ENCODE measurements at regions not wholly inside any gene's neighbourhood (a gene's known extent, or its start where the extent isn't known, plus 50 kb on each side); places are given as distances from the start of the nearest gene placed in this dataset.

DNA sequence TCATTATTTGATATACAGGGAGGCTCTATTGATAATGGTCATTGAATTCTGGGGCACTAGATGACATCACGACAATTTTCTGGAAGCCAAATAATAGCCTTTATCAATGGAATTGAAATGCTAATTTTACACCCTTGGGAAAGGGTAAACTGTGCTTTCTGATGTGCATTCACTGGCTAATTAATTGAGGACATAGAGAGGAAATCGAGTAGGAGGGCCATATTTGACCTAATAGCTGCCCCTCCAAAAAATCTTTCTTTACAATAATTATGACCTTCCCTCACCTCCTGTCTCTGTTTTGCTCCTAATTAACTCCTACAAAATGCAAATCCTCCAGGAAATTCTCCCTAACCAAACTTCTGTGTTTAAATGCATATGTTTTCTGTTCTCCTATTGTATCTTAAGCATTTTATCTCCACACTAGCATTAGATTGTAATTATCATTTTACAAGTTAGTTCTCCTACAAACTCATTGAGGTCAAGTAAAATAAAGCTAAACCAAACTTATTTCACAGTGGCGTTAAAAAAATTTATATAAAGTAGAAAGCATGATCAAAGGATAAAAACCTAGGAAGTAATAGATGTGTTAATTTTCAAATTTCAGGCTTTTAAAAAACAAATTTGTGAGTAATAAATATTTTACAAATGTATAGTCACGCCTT lies 1414.0 kb upstream of the AGA start:
- TF ChIP-seq YY1 (IDR thresholded peaks at IDR 0.05; ENCODE audit: low read depth, low read length) (no peak), SRF (IDR thresholded peaks at IDR 0.05; ENCODE audit: low read depth in 2 of 2, low read length in 2 of 2) (no peak), MXI1 (IDR thresholded peaks at IDR 0.05; ENCODE audit: low read depth, low read length) (no peak), EZH2 (IDR thresholded peaks at IDR 0.05; ENCODE audit: borderline replicate concordance, control insufficient read depth, low read depth, low read length) (no peak), CHD2 (IDR thresholded peaks at IDR 0.05; ENCODE audit: borderline replicate concordance, low read depth, low read length) (no peak), MEF2B (IDR thresholded peaks at IDR 0.05; ENCODE audit: partially characterized antibody, poor library complexity, severe bottlenecking) (no peak)
- TF ChIP-seq, protein P1, sequence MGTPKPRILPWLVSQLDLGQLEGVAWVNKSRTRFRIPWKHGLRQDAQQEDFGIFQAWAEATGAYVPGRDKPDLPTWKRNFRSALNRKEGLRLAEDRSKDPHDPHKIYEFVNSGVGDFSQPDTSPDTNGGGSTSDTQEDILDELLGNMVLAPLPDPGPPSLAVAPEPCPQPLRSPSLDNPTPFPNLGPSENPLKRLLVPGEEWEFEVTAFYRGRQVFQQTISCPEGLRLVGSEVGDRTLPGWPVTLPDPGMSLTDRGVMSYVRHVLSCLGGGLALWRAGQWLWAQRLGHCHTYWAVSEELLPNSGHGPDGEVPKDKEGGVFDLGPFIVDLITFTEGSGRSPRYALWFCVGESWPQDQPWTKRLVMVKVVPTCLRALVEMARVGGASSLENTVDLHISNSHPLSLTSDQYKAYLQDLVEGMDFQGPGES (IDR thresholded peaks at IDR 0.05), result no peak
- TF ChIP-seq, protein P2, sequence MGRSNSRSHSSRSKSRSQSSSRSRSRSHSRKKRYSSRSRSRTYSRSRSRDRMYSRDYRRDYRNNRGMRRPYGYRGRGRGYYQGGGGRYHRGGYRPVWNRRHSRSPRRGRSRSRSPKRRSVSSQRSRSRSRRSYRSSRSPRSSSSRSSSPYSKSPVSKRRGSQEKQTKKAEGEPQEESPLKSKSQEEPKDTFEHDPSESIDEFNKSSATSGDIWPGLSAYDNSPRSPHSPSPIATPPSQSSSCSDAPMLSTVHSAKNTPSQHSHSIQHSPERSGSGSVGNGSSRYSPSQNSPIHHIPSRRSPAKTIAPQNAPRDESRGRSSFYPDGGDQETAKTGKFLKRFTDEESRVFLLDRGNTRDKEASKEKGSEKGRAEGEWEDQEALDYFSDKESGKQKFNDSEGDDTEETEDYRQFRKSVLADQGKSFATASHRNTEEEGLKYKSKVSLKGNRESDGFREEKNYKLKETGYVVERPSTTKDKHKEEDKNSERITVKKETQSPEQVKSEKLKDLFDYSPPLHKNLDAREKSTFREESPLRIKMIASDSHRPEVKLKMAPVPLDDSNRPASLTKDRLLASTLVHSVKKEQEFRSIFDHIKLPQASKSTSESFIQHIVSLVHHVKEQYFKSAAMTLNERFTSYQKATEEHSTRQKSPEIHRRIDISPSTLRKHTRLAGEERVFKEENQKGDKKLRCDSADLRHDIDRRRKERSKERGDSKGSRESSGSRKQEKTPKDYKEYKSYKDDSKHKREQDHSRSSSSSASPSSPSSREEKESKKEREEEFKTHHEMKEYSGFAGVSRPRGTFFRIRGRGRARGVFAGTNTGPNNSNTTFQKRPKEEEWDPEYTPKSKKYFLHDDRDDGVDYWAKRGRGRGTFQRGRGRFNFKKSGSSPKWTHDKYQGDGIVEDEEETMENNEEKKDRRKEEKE (IDR thresholded peaks at IDR 0.05), result no peak
- TF ChIP-seq, protein P3, sequence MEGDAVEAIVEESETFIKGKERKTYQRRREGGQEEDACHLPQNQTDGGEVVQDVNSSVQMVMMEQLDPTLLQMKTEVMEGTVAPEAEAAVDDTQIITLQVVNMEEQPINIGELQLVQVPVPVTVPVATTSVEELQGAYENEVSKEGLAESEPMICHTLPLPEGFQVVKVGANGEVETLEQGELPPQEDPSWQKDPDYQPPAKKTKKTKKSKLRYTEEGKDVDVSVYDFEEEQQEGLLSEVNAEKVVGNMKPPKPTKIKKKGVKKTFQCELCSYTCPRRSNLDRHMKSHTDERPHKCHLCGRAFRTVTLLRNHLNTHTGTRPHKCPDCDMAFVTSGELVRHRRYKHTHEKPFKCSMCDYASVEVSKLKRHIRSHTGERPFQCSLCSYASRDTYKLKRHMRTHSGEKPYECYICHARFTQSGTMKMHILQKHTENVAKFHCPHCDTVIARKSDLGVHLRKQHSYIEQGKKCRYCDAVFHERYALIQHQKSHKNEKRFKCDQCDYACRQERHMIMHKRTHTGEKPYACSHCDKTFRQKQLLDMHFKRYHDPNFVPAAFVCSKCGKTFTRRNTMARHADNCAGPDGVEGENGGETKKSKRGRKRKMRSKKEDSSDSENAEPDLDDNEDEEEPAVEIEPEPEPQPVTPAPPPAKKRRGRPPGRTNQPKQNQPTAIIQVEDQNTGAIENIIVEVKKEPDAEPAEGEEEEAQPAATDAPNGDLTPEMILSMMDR (IDR thresholded peaks at IDR 0.05 in 2 of 3, conservative IDR thresholded peaks at IDR 0.05 in 1 of 3; ENCODE audit: control insufficient read depth in 2 of 3, extremely low read depth in 1 of 3, insufficient read depth in 1 of 3, low read depth in 3 of 3, low read length in 3 of 3), result no peak

Data from GM12878 (cell line).